ENCODE measurements at regions not wholly inside any gene's neighbourhood (a gene's known extent, or its start where the extent isn't known, plus 50 kb on each side); places are given as distances from the start of the nearest gene placed in this dataset.

- H3K4me3 ChIP-seq (ENCODE audit: low read depth, low read length): no peak overlapping the region
- in situ Hi-C loops (cut with HindIII; ENCODE audit: low sequenced_read_pairs): loop anchor here (25.0 kb wide), 1 partner anchor 1876 kb away; no protein-coding TSS in a partner anchor
- no peak for DNase-seq (ENCODE audit: low read depth)
- no peak for TF ChIP-seq CTCF (IDR thresholded peaks at IDR 0.05; ENCODE audit: low read depth, low read length, missing control alignments)
Measured at GRCh38 chr21:28737674-28738419, 254.8 kb downstream of the LTN1 start.

DNA sequence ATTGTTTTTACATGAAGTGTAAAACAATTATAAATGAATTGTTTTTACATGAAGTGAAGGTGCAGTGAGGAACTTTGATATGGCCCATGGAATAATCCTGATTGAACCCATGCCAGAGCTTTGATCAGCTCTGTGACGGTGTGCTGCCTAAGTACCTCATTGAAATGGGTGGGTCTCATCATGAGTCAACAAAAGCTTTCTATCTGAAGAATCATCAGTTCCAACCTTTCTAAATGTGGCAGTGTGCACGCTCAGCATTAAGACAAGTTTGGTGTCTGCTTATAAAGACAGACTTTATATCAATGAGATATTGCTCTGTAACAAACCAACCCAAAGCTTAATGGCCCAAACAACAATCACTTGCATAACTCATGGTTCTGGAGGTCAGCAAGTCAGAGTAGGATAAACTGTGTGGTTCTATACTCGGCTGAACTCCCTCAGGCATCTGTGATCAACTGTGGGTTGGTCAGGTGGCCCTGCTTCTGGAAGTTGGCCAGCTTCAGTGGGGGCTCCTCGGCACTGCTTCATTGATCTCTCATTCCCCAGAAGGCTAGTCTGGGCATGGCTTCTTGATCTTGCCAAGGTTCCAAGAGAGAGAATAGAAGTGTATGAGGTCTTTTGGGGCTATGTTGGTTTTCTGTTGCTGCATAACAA, 258.0 kb downstream of the LTN1 start:
- no peak for DNase-seq (ENCODE audit: low read depth)
- in situ Hi-C loops (cut with HindIII; ENCODE audit: low sequenced_read_pairs): loop anchor here (25.0 kb wide), 1 partner anchor 1872 kb away; no protein-coding TSS in a partner anchor
- no peak overlapping the region for H3K4me3 ChIP-seq (ENCODE audit: low read depth, low read length)
- TF ChIP-seq CTCF (IDR thresholded peaks at IDR 0.05; ENCODE audit: low read depth, low read length, missing control alignments): no peak

GRCh38 chr21:28731700-28732321, 260.9 kb downstream of the LTN1 start:
- no peak overlapping the region for H3K4me3 ChIP-seq (ENCODE audit: low read depth, low read length)
- no peak for TF ChIP-seq CTCF (IDR thresholded peaks at IDR 0.05; ENCODE audit: low read depth, low read length, missing control alignments)
- in situ Hi-C loops (cut with HindIII; ENCODE audit: low sequenced_read_pairs): loop anchor here (25.0 kb wide), 1 partner anchor 1870 kb away; no protein-coding TSS in a partner anchor
- no peak for DNase-seq (ENCODE audit: low read depth)

DNA sequence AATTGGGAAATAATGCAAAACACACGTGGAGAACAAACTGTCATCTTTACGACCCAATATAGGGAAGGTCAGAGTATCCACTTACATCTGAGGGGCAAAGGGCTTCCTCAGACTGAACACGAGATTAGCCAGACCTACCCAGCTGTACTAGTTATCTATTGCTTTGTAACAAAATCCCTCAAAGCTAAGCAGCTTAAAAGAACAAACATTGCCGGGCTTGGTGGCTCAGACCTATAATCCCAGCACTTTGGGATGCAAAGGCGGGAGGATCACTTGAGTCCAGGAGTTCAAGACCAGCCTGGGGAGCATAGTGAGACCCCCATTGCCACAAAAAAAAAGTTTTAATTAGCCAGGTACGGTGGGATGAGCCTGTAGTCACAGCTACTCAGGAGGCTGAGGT, 262.8 kb downstream of the LTN1 start:
- DNase-seq (ENCODE audit: low read depth): no peak
- no peak overlapping the region for H3K4me3 ChIP-seq (ENCODE audit: low read depth, low read length)
- no peak for TF ChIP-seq CTCF (IDR thresholded peaks at IDR 0.05; ENCODE audit: low read depth, low read length, missing control alignments)
- in situ Hi-C loops (cut with HindIII; ENCODE audit: low sequenced_read_pairs): loop anchor here (25.0 kb wide), 1 partner anchor 1868 kb away; no protein-coding TSS in a partner anchor

- TF ChIP-seq CTCF (IDR thresholded peaks at IDR 0.05; ENCODE audit: low read depth, low read length, missing control alignments): no peak
- no peak overlapping the region for H3K4me3 ChIP-seq (ENCODE audit: low read depth, low read length)
- no peak for DNase-seq (ENCODE audit: low read depth)
- in situ Hi-C loops (cut with HindIII; ENCODE audit: low sequenced_read_pairs): loop anchor here (25.0 kb wide), 1 partner anchor 1866 kb away; no protein-coding TSS in a partner anchor
Measured at GRCh38 chr21:28727809-28728208, 264.9 kb downstream of the LTN1 start.

DNA sequence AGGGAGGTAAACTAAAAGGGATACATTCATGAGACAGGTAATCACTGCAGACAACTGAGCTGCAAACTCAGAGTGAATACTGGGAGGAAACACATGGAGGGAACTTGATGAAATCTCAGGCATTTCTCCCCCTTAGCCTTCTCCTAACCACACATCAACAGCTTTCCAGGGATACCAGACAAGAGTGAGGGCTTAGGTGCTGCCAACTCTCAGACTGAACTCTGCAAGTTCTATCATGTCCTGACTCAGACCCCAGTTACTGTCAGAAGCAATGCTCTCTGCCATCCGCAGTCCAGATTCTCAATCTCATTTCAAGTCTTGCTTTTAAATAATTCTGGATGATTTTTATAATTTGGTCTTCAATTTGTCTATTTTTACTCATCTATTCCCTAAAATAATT, 267.3 kb downstream of the LTN1 start:
- DNase-seq (ENCODE audit: low read depth): no peak

More for the DNA sequence above, 267.3 kb downstream of the LTN1 start:
- TF ChIP-seq CTCF (IDR thresholded peaks at IDR 0.05; ENCODE audit: low read depth, low read length, missing control alignments): no peak
- no peak overlapping the region for H3K4me3 ChIP-seq (ENCODE audit: low read depth, low read length)
- in situ Hi-C loops (cut with HindIII; ENCODE audit: low sequenced_read_pairs): loop anchor here (25.0 kb wide), 1 partner anchor 1863 kb away; no protein-coding TSS in a partner anchor

Measured in astrocyte of the cerebellum (primary cell).